HG03558 (cell line): ENCODE measurements at regions not wholly inside any gene's neighbourhood (a gene's known extent, or its start where the extent isn't known, plus 50 kb on each side); places are given as distances from the start of the nearest gene placed in this dataset.
"Not testable (repeated sequence)": the region's sequence is repeated elsewhere in the genome, so short reads cannot be mapped to it uniquely, and the experiment has no call there.

Experiments
- ATAC-seq: cut with Tn5 transposase; IDR thresholded peaks from one replicate; pipeline ENCODE4 v1.9.1; 2021; ENCODE audit warnings: moderate number of reproducible peaks; ENCODE audit not compliant: unreplicated experiment; ENCODE audit errors: extremely low read depth

GRCh38 chr12:87054226-87054625 is 798.0 kb upstream of the MGAT4C start:
- no peak for ATAC-seq

GRCh38 chr12:87051621-87052020 is 795.4 kb upstream of the MGAT4C start:
- ATAC-seq: no peak

GRCh38 chr12:87047691-87048090 is 791.5 kb upstream of the MGAT4C start:
- no peak for ATAC-seq

GRCh38 chr12:87039536-87039935 is 783.3 kb upstream of the MGAT4C start:
- ATAC-seq: no peak

- no peak for ATAC-seq
Observed at GRCh38 chr12:87038098-87038497, 781.9 kb upstream of the MGAT4C start.

GRCh38 chr12:87025976-87026375 is 769.8 kb upstream of the MGAT4C start:
- ATAC-seq: no peak

- no peak for ATAC-seq
Observed at GRCh38 chr12:87021400-87021799, 765.2 kb upstream of the MGAT4C start.

- no peak for ATAC-seq
Observed at GRCh38 chr12:87020071-87020470, 763.9 kb upstream of the MGAT4C start.

GRCh38 chr12:87015352-87015751 is 759.2 kb upstream of the MGAT4C start:
- no peak for ATAC-seq

- ATAC-seq: no peak
Observed at GRCh38 chr12:87008785-87009384, 752.7 kb upstream of the MGAT4C start.

GRCh38 chr12:87001102-87001501 is 744.9 kb upstream of the MGAT4C start:
- ATAC-seq: no peak

GRCh38 chr12:86985298-86985697 is 729.1 kb upstream of the MGAT4C start:
- ATAC-seq: no peak

- not testable (repeated sequence) for ATAC-seq
Observed at GRCh38 chr12:86970595-86970994, 714.4 kb upstream of the MGAT4C start.

GRCh38 chr12:86959766-86960458 is 703.7 kb upstream of the MGAT4C start:
- no peak for ATAC-seq

GRCh38 chr12:86950444-86950843 is 694.3 kb upstream of the MGAT4C start:
- ATAC-seq: no peak

GRCh38 chr12:86950043-86950442 is 693.9 kb upstream of the MGAT4C start:
- ATAC-seq: no peak

GRCh38 chr12:86948851-86949250 is 692.7 kb upstream of the MGAT4C start:
- no peak for ATAC-seq

- ATAC-seq: no peak
Observed at GRCh38 chr12:86945685-86946196, 689.5 kb upstream of the MGAT4C start.

- ATAC-seq: not testable (repeated sequence)
Observed at GRCh38 chr12:86944197-86944819, 688.1 kb upstream of the MGAT4C start.

- no peak for ATAC-seq
Observed at GRCh38 chr12:86931714-86932113, 675.5 kb upstream of the MGAT4C start.

- ATAC-seq: no peak
Observed at GRCh38 chr12:86929962-86930361, 673.8 kb upstream of the MGAT4C start.
